ENCODE measurements at regions not wholly inside any gene's neighbourhood (a gene's known extent, or its start where the extent isn't known, plus 50 kb on each side); places are given as distances from the start of the nearest gene placed in this dataset.

DNA sequence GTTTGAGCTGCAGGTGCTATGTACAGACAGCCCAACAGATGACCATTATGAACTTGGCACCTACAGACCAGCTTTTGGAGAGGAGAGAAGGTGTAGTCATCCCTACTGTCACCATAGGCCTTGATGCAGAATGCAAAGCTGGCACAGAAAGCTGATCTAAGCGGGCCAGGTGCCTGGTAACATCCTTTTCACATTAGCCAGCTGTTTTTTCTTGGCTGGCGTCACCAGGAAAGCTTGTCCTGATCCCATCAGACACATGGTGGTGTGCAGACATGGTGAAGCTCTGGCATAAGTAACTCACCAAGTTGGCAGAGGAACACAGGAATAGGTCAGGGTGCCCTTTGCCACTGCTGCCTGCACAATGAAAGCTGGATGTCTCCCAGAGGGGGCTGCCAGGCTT, 97.2 kb upstream of the MB21D2 start:
- no TSS peak for BruUV-seq (replicated peaks)
- TF ChIP-seq, protein P1, sequence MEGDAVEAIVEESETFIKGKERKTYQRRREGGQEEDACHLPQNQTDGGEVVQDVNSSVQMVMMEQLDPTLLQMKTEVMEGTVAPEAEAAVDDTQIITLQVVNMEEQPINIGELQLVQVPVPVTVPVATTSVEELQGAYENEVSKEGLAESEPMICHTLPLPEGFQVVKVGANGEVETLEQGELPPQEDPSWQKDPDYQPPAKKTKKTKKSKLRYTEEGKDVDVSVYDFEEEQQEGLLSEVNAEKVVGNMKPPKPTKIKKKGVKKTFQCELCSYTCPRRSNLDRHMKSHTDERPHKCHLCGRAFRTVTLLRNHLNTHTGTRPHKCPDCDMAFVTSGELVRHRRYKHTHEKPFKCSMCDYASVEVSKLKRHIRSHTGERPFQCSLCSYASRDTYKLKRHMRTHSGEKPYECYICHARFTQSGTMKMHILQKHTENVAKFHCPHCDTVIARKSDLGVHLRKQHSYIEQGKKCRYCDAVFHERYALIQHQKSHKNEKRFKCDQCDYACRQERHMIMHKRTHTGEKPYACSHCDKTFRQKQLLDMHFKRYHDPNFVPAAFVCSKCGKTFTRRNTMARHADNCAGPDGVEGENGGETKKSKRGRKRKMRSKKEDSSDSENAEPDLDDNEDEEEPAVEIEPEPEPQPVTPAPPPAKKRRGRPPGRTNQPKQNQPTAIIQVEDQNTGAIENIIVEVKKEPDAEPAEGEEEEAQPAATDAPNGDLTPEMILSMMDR (IDR thresholded peaks at IDR 0.05; ENCODE audit: insufficient read depth in 1 of 2, low read depth in 1 of 2, low read length in 1 of 2, severe bottlenecking in 1 of 2, unreplicated experiment in 1 of 2) = no peak
- POLR2A ChIA-PET = no interaction called here

GRCh38 chr3:193016437-193016901, 98.8 kb upstream of the MB21D2 start:
- H3K4me3 Mint-ChIP-seq (ENCODE audit: unreplicated experiment) = no peak overlapping the region
- POLR2A ChIA-PET = no interaction called here
- TF ChIP-seq, protein P1 (IDR thresholded peaks at IDR 0.05; ENCODE audit: insufficient read depth in 1 of 2, low read depth in 1 of 2, low read length in 1 of 2, severe bottlenecking in 1 of 2, unreplicated experiment in 1 of 2) = no peak
- BruUV-seq (replicated peaks) = no TSS peak
- H3K36me3 Mint-ChIP-seq (ENCODE audit: insufficient read depth, unreplicated experiment) = peaks cover 5% of the 10 kb centered on the region
- Histone ChIP-seq H3K4me1 (peaks cover 9% of the 10 kb centered on the region), H3K27me3 (replicated peaks; ENCODE audit: control insufficient read depth, insufficient read depth, low read length) (no peaks in the 10 kb centered on the region), H3K4me3 (ENCODE audit: low read depth, low read length) (no peak overlapping the region), H3K36me3 (ENCODE audit: control insufficient read depth, insufficient read depth, low read length) (no peaks in the 10 kb centered on the region), H3K9me3 (0 out of 2 replicates have a peak, but pooled peaks cover 3% of the 10 kb centered on the region)
- H3K27ac Mint-ChIP-seq (ENCODE audit: unreplicated experiment) = no peak overlapping the region
- intact Hi-C loops (cut with micrococcal nuclease; ENCODE audit: unreplicated experiment) = no loop called here
- H3K9me3 Mint-ChIP-seq (ENCODE audit: unreplicated experiment) = peaks cover 13% of the 10 kb centered on the region
- CTCF ChIA-PET = no interaction called here
- no peaks in the 10 kb centered on the region for H3K27me3 Mint-ChIP-seq (ENCODE audit: insufficient read depth, unreplicated experiment)
- DNase-seq = no peak
- H3K4me1 Mint-ChIP-seq (ENCODE audit: low read depth, unreplicated experiment) = no peaks in the 10 kb centered on the region

More for the DNA sequence above, 97.2 kb upstream of the MB21D2 start:
- intact Hi-C loops (cut with micrococcal nuclease; ENCODE audit: unreplicated experiment) = no loop called here
- H3K9me3 Mint-ChIP-seq (ENCODE audit: unreplicated experiment) = peaks cover 13% of the 10 kb centered on the region
- H3K4me1 Mint-ChIP-seq (ENCODE audit: low read depth, unreplicated experiment) = peaks cover 7% of the 10 kb centered on the region
- Histone ChIP-seq H3K27me3 (replicated peaks; ENCODE audit: control insufficient read depth, insufficient read depth, low read length) (no peaks in the 10 kb centered on the region), H3K36me3 (ENCODE audit: control insufficient read depth, insufficient read depth, low read length) (no peaks in the 10 kb centered on the region), H3K9me3 (0 out of 2 replicates have a peak, but pooled peaks cover 3% of the 10 kb centered on the region), H3K4me3 (ENCODE audit: low read depth, low read length) (no peak overlapping the region), H3K4me1 (peaks cover 11% of the 10 kb centered on the region)
- H3K4me3 Mint-ChIP-seq (ENCODE audit: unreplicated experiment) = no peak overlapping the region
- DNase-seq = no peak
- H3K27me3 Mint-ChIP-seq (ENCODE audit: insufficient read depth, unreplicated experiment) = no peaks in the 10 kb centered on the region
- H3K36me3 Mint-ChIP-seq (ENCODE audit: insufficient read depth, unreplicated experiment) = peaks cover 5% of the 10 kb centered on the region
- CTCF ChIA-PET = no interaction called here
- no peak overlapping the region for H3K27ac Mint-ChIP-seq (ENCODE audit: unreplicated experiment)

- no TSS peak for BruUV-seq (replicated peaks)
- CTCF ChIA-PET = interaction anchor here (0.7 to 0.8 kb wide), 2 partner anchors 91 to 125 kb away, joined by 3 to 4 read pairs; no protein-coding TSS in a partner anchor
Observed at GRCh38 chr3:193021506-193022010, 103.9 kb upstream of the MB21D2 start.

More at GRCh38 chr3:193021506-193022010, 103.9 kb upstream of the MB21D2 start:
- H3K4me3 Mint-ChIP-seq (ENCODE audit: unreplicated experiment) = peak overlapping the region; percentile 0
- peak overlapping the region; percentile 25 for H3K27ac Mint-ChIP-seq (ENCODE audit: unreplicated experiment)
- no peak overlapping the region for H3K4me3 ChIP-seq (ENCODE audit: low read depth, low read length)
- H3K27me3 ChIP-seq (replicated peaks; ENCODE audit: control insufficient read depth, insufficient read depth, low read length) = no peaks in the 10 kb centered on the region
- H3K27me3 Mint-ChIP-seq (ENCODE audit: insufficient read depth, unreplicated experiment) = no peaks in the 10 kb centered on the region
- H3K9me3 Mint-ChIP-seq (ENCODE audit: unreplicated experiment) = no peaks in the 10 kb centered on the region
- no peaks in the 10 kb centered on the region for H3K36me3 ChIP-seq (ENCODE audit: control insufficient read depth, insufficient read depth, low read length)
- TF ChIP-seq, protein P1 (IDR thresholded peaks at IDR 0.05; ENCODE audit: insufficient read depth in 1 of 2, low read depth in 1 of 2, low read length in 1 of 2, severe bottlenecking in 1 of 2, unreplicated experiment in 1 of 2) = no peak
- H3K4me1 ChIP-seq = peaks cover 22% of the 10 kb centered on the region
- H3K9me3 ChIP-seq = no peaks in the 10 kb centered on the region
- H3K36me3 Mint-ChIP-seq (ENCODE audit: insufficient read depth, unreplicated experiment) = no peaks in the 10 kb centered on the region
- peaks cover 16% of the 10 kb centered on the region for H3K4me1 Mint-ChIP-seq (ENCODE audit: low read depth, unreplicated experiment)
- intact Hi-C loops (cut with micrococcal nuclease; ENCODE audit: unreplicated experiment) = loop anchor here (1.0 kb wide), 4 partner anchors 11 to 205 kb away; no protein-coding TSS in a partner anchor
- peak; percentile 74 to 86 for DNase-seq
- POLR2A ChIA-PET = no interaction called here

Measured in Caco-2 (cell line).